AG04449 (cell line): ENCODE measurements at regions not wholly inside any gene's neighbourhood (a gene's known extent, or its start where the extent isn't known, plus 50 kb on each side); places are given as distances from the start of the nearest gene placed in this dataset.

Experiments
- CTCF ChIA-PET: fragments of 350-600 bp; formaldehyde crosslinking; extraction: SDS; loops from one replicate; lab custom pipeline; 2021; ENCODE audit warnings: antibody characterized with exemption; lab: Yijun Ruan, JAX
- POLR2A ChIA-PET: fragments of 400-600, 350-600 bp; formaldehyde crosslinking; extraction: SDS; loops from one replicate; lab custom pipeline; 2020; ENCODE audit warnings: antibody characterized with exemption, inconsistent platforms; lab: Yijun Ruan, JAX
- DNase-seq: peaks from one replicate; pipeline ENCODE4 v3.0.0-alpha.2; 2010; ENCODE audit warnings: low read depth, low spot score
- H3K4me3 ChIP-seq: 2 replicates; pipeline ENCODE4 v1.5.1; 2011; ENCODE audit warnings: low read depth, mild to moderate bottlenecking, control low read depth, low read length
- TF ChIP-seq, protein P1 (sequence below): IDR thresholded peaks from one replicate; pipeline ENCODE4 v1.5.1; 2011; ENCODE audit warnings: mild to moderate bottlenecking, moderate library complexity, low read length, control low read depth, inconsistent platforms; ENCODE audit not compliant: insufficient read depth; ENCODE audit errors: missing control alignments

DNA sequence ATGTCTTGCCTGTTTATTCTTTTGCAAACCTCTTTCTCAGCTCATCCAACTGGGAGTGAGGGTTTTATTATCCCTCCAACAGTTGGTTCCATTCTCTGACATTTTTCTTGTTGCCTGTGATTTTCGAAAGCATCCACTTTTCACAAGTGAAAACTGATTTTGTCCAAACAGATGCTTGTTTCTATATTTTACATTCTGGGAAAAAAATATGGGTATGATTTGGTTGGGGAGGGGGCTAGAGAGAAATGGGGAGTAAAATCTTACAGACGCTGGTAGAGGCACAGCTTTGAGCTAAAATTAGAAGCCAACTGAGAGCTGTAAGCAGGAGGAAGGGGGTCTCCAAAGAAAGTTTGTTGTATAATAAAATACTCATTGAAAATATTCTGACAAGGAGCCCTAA, 745.3 kb upstream of the CELF4 start:
- CTCF ChIA-PET = no interaction called here
- POLR2A ChIA-PET = no interaction called here
- H3K4me3 ChIP-seq = no peak overlapping the region
- TF ChIP-seq, protein P1, sequence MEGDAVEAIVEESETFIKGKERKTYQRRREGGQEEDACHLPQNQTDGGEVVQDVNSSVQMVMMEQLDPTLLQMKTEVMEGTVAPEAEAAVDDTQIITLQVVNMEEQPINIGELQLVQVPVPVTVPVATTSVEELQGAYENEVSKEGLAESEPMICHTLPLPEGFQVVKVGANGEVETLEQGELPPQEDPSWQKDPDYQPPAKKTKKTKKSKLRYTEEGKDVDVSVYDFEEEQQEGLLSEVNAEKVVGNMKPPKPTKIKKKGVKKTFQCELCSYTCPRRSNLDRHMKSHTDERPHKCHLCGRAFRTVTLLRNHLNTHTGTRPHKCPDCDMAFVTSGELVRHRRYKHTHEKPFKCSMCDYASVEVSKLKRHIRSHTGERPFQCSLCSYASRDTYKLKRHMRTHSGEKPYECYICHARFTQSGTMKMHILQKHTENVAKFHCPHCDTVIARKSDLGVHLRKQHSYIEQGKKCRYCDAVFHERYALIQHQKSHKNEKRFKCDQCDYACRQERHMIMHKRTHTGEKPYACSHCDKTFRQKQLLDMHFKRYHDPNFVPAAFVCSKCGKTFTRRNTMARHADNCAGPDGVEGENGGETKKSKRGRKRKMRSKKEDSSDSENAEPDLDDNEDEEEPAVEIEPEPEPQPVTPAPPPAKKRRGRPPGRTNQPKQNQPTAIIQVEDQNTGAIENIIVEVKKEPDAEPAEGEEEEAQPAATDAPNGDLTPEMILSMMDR = no peak
- DNase-seq = no peak

DNA sequence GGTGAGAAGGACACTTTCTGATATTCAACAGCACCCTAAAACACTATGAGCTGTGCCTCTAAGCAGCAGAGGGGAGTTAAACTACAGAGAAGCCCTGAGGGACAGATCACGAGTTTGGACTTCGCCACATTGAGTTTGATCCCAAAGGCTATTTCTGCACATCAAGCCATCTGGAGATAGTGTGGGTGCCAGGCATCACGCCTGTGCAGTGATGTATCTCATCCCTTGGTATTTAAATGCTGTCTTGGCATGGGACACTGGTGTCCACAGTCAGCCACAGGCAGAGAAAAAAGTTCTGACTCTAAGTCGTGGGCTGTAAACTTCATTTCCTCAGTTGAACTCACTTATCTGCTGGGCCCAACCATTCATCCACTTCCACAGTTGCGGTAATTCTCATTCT, 742.3 kb upstream of the CELF4 start:
- TF ChIP-seq, protein P1 = no peak

DNA sequence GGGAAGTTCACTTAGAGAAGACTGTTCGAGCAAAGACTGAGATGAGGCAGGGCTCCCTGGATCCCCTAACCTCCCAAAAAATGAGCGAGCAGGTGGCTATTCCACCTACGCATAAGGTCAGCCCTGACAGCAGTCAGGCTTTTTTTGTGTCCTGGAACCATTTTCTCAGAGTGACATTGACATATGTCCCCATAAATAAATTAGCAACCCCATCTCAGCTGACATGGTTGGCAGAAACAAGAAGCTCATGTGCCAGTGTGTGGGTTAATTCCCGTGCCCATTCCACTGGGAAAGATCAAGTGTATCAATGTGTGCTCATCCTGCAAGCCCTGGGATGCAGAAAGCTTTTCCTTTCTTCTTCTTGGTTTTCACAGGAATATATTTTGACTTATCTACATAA, 740.4 kb upstream of the CELF4 start:
- ChIA-PET POLR2A (no interaction called here), CTCF (no interaction called here)
- TF ChIP-seq, protein P1 = no peak
- no peak overlapping the region for H3K4me3 ChIP-seq
- DNase-seq = no peak

More for the DNA sequence above, 742.3 kb upstream of the CELF4 start:
- DNase-seq = no peak
- ChIA-PET CTCF (no interaction called here), POLR2A (no interaction called here)
- H3K4me3 ChIP-seq = no peak overlapping the region

DNA sequence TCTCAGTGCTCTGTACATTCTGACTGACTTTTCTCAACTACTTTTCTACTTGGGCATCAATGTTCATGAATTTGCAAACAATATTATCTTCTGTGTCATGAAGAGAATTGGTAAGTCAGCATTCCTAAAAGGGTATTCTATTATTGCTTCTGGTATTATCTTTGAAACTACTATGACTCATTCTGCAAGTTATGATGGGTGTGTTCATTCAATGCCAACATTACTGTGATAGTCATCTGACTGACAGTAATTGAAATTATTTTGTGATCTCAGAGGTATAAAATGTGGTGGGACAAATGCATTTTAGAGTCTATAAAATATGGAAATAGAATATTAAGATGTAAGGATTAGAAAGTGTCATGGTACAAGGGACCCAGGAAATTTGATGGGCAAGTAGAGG, 736.0 kb upstream of the CELF4 start:
- no peak for DNase-seq
- TF ChIP-seq, protein P1 = no peak
- H3K4me3 ChIP-seq = no peak overlapping the region
- CTCF ChIA-PET = no interaction called here
- POLR2A ChIA-PET = no interaction called here

DNA sequence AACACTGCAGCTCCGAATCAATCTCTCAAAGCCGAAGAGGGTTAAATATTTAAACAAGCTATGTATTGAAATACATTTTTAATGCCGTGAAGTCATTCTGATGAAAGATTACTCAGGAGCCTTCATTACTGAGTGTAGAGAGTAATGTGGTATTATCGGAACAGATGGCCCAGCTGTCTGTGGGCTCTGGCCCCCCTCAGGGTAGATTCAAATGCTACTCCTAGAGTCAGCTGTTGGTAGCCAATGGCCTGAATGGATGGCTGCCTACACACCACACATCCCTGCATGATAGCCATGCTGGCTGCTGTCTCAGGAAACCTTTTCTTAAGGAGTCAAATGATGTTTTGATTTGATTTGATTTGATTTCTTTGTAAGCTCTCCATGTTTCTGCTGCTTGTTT, 732.3 kb upstream of the CELF4 start:
- ChIA-PET POLR2A (no interaction called here), CTCF (no interaction called here)
- no peak for DNase-seq
- H3K4me3 ChIP-seq = no peak overlapping the region
- TF ChIP-seq, protein P1 = no peak

DNA sequence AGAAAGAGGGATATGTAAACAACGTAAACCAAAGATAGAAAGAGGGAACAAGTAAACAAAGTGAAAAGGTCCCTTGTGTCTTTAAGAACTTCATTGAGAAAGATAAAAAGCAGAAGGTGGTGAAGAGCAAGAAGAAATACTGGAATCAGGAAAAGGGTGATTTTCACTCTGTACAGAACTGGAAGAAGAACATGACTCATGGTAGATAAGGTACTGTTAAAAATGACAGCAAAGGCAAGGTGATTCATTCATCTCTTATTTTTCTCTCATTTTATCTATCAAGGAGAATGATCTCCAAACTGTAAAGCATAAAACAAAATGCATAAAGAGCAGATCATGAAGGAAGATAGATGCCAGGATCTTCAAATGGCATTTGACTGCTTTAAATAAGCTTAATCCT, 724.6 kb upstream of the CELF4 start:
- no peak overlapping the region for H3K4me3 ChIP-seq
- ChIA-PET CTCF (no interaction called here), POLR2A (no interaction called here)
- DNase-seq = no peak
- TF ChIP-seq, protein P1 = no peak

DNA sequence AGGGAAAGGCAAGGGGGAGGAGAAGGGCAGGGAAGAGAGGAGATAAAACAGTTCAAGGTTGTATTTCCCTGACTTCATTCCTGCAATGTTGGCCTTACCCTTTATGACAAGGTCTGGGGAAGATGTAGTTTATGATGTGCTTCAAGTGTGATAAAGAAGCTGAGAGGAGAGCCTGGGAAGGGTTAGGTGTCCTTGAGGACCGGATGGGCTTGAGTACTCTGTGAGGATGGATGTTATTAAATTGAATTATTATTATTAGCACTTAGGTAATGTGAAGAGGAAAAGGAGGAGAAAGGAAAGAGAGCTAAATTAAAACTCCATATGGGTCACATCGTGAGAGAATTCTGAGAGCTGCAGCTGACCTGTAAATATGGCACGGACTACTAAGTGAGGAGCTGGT, 719.4 kb upstream of the CELF4 start:
- H3K4me3 ChIP-seq = no peak overlapping the region
- TF ChIP-seq, protein P1 = no peak
- DNase-seq = no peak
- POLR2A ChIA-PET = no interaction called here
- CTCF ChIA-PET = no interaction called here
